Prostate gland (tissue), 2 donors: ENCODE measurements at regions not wholly inside any gene's neighbourhood (a gene's known extent, or its start where the extent isn't known, plus 50 kb on each side); places are given as distances from the start of the nearest gene placed in this dataset.

Source experiments
- CTCF ChIP-seq, 4 experiments: fragments of 200-600 bp in 2 of 4; fragments of 450-650 bp in 2 of 4; sonication (generic) in 2 of 4; IDR thresholded peaks; 1 replicate in 3 of 4; 2 replicates in 1 of 4; pipeline ENCODE4 v1.5.1; 2016 to 2019; ENCODE audit warnings: antibody characterized with exemption in 4 of 4, mild to moderate bottlenecking in 2 of 4, moderate library complexity in 2 of 4
- POLR2A ChIP-seq: fragments of 450-650 bp; IDR thresholded peaks from one replicate; pipeline ENCODE4 v1.6.1; 2016; ENCODE audit warnings: antibody characterized with exemption, mild to moderate bottlenecking
- POLR2AphosphoS5 ChIP-seq: sonication (generic); formaldehyde crosslinking; IDR thresholded peaks from one replicate; pipeline ENCODE4 v1.6.1; 2017; ENCODE audit warnings: antibody characterized with exemption

- TF ChIP-seq CTCF (IDR thresholded peaks at IDR 0.05): no peak
- no peak for TF ChIP-seq POLR2A
- TF ChIP-seq POLR2AphosphoS5: no peak
Observed at GRCh38 chr11:105224482-105225253, 85.1 kb upstream of the CARD18 start.
